C4-2B (cell line): ENCODE measurements at regions not wholly inside any gene's neighbourhood (a gene's known extent, or its start where the extent isn't known, plus 50 kb on each side); places are given as distances from the start of the nearest gene placed in this dataset.

ENCODE experiments used
- CTCF ChIP-seq: fragments of 450-650 bp; conservative IDR thresholded peaks from 2 replicates; pipeline ENCODE4 v1.5.1; 2017; ENCODE audit warnings: mild to moderate bottlenecking
- ZFX ChIP-seq: fragments of 450-650 bp; IDR thresholded peaks from 2 replicates; pipeline ENCODE4 v1.6.1; 2017

GRCh38 chr15:47887241-47887800 is 170.0 kb downstream of the SEMA6D start:
- TF ChIP-seq CTCF (no peak), ZFX (no peak)
